ENCODE measurements at regions not wholly inside any gene's neighbourhood (a gene's known extent, or its start where the extent isn't known, plus 50 kb on each side); places are given as distances from the start of the nearest gene placed in this dataset.

DNA sequence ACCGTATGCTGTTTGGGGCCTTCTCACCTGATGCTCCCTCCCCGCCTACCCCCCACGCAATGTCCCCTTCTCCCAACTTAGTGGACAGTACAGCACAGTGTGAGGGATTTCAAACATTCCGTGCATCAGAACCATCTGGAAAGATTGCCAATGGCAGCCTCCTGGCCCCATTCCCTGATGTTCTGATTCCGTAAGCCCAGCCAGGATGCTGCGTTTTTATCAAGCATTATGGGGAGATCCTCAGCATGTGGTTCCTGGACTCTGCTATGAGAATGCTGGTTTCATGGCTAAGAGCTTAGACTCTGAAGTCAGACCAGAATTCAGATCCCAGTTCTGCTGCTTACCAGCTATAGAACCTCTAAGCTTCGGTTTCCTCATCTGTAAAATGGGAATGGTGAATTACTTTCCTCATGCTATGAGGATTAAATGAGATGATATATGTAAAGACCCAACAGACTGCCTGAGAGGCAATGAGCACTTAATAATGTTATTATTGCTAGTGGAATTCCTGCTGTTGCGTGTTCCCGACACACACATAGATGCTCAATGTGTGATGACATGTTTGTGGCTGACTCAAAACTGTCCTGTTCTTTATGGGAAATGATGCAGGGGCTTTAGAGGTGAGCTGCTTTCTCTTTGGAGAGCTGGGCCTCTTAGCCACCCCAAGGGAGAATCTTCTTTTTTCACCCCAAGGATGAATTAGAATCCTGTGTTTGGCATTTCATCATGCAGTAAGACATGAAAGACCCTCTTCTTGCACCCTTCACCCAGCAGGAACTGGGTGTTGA is 60.8 kb upstream of the SMNDC1 start:
- ATAC-seq (replicated peaks; ENCODE audit: extremely low read depth, poor library complexity, severe bottlenecking): no peak
- DNase-seq (ENCODE audit: low spot score in 2 of 2): no peak

DNA sequence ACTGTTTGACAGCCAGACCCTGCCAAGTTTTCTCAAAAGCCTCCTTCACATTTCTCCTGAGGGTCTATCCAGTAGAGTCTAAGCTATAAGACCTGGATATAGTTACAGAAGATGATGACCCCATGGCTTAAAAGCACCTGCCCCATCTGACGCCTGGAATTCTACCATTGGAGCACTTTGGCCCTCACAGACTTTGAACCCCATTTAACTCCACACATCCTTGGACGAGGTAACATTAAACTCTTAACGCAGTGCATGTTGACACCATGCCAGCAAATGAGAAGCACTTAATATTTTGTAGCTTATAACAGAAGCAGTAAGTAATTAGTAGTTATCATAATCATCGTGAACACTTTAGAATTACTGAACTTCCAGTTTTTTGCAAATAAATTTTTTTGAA is 61.9 kb upstream of the SMNDC1 start:
- H3K27ac Mint-ChIP-seq (ENCODE audit: low read depth): no peak overlapping the region
- no peaks in the 10 kb centered on the region for H3K36me3 Mint-ChIP-seq (ENCODE audit: insufficient read depth)
- no peaks in the 10 kb centered on the region for H3K9me3 Mint-ChIP-seq
- H3K27me3 Mint-ChIP-seq: no peaks in the 10 kb centered on the region
- peaks cover 6% of the 10 kb centered on the region for H3K4me1 Mint-ChIP-seq
- no peak overlapping the region for H3K4me3 Mint-ChIP-seq
- DNase-seq (ENCODE audit: low spot score in 2 of 2): no peak
- ATAC-seq (replicated peaks; ENCODE audit: extremely low read depth, poor library complexity, severe bottlenecking): no peak

More for the DNA sequence above, 60.8 kb upstream of the SMNDC1 start:
- peaks cover 6% of the 10 kb centered on the region for H3K4me1 Mint-ChIP-seq
- no peaks in the 10 kb centered on the region for H3K9me3 Mint-ChIP-seq
- H3K27ac Mint-ChIP-seq (ENCODE audit: low read depth): no peak overlapping the region
- no peak overlapping the region for H3K4me3 Mint-ChIP-seq
- H3K27me3 Mint-ChIP-seq: no peaks in the 10 kb centered on the region
- H3K36me3 Mint-ChIP-seq (ENCODE audit: insufficient read depth): no peaks in the 10 kb centered on the region

DNA sequence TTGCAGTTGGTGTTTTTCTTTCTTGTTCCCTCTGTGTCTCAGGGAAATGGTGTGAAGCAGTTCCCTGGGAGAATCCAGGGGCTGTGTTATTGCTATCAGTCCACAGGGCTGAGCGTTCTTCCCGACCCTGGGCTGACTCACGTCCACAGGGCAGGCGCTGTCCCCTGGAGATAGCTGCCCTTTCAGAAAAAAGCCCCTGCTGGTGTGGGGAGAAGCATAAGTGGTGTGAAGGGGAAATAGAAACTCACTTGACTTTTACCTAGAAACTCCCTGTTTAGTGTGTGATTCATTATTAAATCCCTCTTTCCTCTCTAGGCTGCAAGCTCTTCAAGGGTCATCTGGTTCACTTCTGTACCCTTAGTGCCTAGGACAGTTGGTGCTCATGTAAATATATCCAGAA is 63.3 kb upstream of the SMNDC1 start:
- no peak overlapping the region for H3K4me3 Mint-ChIP-seq
- H3K9me3 Mint-ChIP-seq: no peaks in the 10 kb centered on the region
- H3K36me3 Mint-ChIP-seq (ENCODE audit: insufficient read depth): no peaks in the 10 kb centered on the region
- H3K27ac Mint-ChIP-seq (ENCODE audit: low read depth): no peak overlapping the region
- H3K27me3 Mint-ChIP-seq: no peaks in the 10 kb centered on the region
- ATAC-seq (replicated peaks; ENCODE audit: extremely low read depth, poor library complexity, severe bottlenecking) (no peak), DNase-seq (ENCODE audit: low spot score in 2 of 2) (no peak)
- peaks cover 6% of the 10 kb centered on the region for H3K4me1 Mint-ChIP-seq

DNA sequence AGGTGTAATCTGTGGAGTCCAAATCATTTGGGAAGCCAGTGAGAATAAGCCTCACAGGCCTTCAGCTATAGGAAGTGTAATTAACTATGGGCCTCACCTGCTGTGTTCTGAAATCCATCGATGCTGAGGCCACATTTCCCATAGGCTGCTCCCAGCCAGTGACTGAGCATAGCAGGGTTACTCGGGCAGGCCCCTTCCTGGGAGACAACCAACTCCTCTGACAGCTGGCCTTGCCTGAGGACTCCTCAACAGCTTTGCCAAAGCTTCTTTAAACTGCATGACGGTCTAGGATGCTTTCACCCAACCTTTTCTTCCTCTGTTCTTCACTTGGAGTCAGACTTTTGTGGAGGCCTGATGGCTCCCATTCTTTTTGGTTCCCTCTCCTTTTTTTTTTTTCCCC is 63.8 kb upstream of the SMNDC1 start:
- Mint-ChIP-seq H3K27me3 (no peaks in the 10 kb centered on the region), H3K36me3 (ENCODE audit: insufficient read depth) (no peaks in the 10 kb centered on the region), H3K27ac (ENCODE audit: low read depth) (no peak overlapping the region), H3K4me3 (no peak overlapping the region), H3K4me1 (peaks cover 3% of the 10 kb centered on the region), H3K9me3 (no peaks in the 10 kb centered on the region)
- ATAC-seq (replicated peaks; ENCODE audit: extremely low read depth, poor library complexity, severe bottlenecking) (no peak), DNase-seq (ENCODE audit: low spot score in 2 of 2) (no peak)

DNA sequence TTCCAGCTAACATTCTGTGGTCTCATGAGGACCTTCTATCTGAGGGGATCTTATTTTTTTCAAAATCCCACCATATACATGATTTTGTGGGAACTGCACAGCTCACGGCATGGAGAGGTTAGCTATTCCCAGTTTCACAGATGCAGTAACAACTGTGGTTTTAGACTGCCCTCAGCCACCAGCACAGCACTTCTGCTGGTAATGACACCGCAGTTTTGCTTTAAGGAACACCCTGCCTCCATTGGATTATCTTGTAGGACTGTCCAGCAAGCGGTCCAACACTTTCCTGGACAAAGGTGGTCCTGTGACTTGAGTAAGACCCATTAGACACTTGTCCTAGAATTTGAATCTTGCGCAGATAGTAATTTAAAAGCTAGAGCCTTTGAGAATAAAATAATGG is 65.3 kb upstream of the SMNDC1 start:
- no peak for ATAC-seq (replicated peaks; ENCODE audit: extremely low read depth, poor library complexity, severe bottlenecking)
- Mint-ChIP-seq H3K4me1 (no peaks in the 10 kb centered on the region), H3K4me3 (no peak overlapping the region), H3K27ac (ENCODE audit: low read depth) (no peak overlapping the region), H3K36me3 (ENCODE audit: insufficient read depth) (no peaks in the 10 kb centered on the region), H3K27me3 (no peaks in the 10 kb centered on the region), H3K9me3 (no peaks in the 10 kb centered on the region)
- DNase-seq (ENCODE audit: low spot score in 2 of 2): no peak

DNA sequence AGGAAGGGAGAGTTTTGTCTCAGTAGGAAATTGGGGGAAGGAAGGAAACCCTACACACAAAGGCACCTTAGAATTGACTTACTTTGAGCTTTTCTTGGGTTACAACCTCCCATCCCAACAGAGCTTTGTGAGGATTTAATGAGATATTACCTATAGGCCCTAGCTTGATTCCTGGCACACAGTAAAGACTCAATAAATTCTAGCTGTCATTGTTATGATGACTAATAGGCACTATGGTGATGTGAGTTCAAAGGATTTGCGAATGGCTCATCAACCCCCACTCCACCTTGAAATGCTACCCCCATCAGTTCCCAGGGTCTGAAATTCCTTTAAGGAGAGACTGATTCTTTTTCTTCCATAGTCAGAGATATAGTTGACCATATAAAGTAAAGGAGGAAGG is 67.9 kb upstream of the SMNDC1 start:
- Mint-ChIP-seq H3K27ac (ENCODE audit: low read depth) (no peak overlapping the region), H3K4me3 (no peak overlapping the region), H3K4me1 (no peaks in the 10 kb centered on the region), H3K9me3 (no peaks in the 10 kb centered on the region), H3K27me3 (no peaks in the 10 kb centered on the region), H3K36me3 (ENCODE audit: insufficient read depth) (no peaks in the 10 kb centered on the region)
- ATAC-seq (replicated peaks; ENCODE audit: extremely low read depth, poor library complexity, severe bottlenecking) (no peak), DNase-seq (ENCODE audit: low spot score in 2 of 2) (no peak)

DNA sequence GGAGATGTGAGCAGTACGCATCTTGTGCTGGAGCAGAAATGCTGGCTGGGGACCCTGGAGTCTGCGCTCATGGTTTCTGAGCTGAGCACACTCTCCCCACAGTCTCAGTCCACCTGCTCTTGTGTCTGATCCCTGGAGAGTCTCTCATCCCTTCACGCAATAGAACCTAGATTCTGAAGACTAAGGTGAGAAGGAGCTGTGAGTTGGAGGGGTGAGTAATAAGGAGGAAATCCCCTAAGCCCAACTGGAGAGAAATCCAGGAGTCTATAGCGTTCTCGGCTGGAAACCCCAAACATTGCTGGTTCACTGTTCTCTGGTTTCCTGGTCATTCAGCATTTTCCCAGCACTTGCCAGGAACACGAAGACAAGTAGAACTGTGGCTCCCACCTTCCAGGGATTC is 68.3 kb upstream of the SMNDC1 start:
- DNase-seq (ENCODE audit: low spot score in 2 of 2) (no peak), ATAC-seq (replicated peaks; ENCODE audit: extremely low read depth, poor library complexity, severe bottlenecking) (no peak)
- Mint-ChIP-seq H3K27me3 (no peaks in the 10 kb centered on the region), H3K27ac (ENCODE audit: low read depth) (no peak overlapping the region), H3K36me3 (ENCODE audit: insufficient read depth) (no peaks in the 10 kb centered on the region), H3K4me1 (no peaks in the 10 kb centered on the region), H3K4me3 (no peak overlapping the region), H3K9me3 (no peaks in the 10 kb centered on the region)

DNA sequence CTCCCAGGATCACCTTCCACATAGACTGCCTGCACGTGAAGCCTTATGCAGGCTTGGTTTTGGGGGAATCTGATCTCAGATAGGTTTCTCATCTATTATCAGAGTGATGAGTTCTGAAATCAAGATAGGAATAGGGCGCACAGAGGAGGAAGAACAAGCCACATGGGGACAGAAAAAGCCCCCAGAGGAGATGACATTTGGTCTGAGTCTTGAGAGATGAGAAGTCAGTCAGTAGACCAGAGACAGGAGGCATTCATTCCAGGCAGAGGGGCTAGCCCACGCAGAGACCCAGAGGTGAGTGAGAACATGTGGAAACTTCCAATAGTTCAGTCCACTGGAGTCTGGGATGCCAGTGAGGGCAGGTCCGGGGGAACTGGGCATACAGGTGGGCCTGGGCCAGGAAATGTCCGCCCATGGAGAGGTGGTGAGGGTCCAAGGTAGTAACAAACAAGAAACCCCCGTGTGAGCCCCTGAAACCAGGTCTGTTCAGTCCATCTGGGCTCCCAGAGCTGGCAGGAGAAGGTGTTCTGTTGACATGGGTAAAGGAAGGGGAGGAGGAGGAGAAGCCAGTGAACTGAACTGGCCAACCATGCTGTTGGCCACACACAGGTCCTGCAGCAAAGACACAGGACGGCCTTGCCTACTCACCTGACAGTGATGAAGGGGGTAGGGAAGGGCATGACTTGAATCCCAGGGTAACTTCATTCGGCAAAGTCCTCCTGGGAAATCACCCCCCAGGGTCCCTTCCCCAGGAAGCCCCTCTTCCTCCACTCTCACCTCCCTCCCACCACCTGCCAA is 69.3 kb upstream of the SMNDC1 start:
- no peaks in the 10 kb centered on the region for H3K9me3 Mint-ChIP-seq
- no peaks in the 10 kb centered on the region for H3K36me3 Mint-ChIP-seq (ENCODE audit: insufficient read depth)
- H3K27me3 Mint-ChIP-seq: no peaks in the 10 kb centered on the region
- no peak overlapping the region for H3K4me3 Mint-ChIP-seq
- H3K27ac Mint-ChIP-seq (ENCODE audit: low read depth): no peak overlapping the region
- H3K4me1 Mint-ChIP-seq: no peaks in the 10 kb centered on the region
- DNase-seq (ENCODE audit: low spot score in 2 of 2) (no peak), ATAC-seq (replicated peaks; ENCODE audit: extremely low read depth, poor library complexity, severe bottlenecking) (no peak)

DNA sequence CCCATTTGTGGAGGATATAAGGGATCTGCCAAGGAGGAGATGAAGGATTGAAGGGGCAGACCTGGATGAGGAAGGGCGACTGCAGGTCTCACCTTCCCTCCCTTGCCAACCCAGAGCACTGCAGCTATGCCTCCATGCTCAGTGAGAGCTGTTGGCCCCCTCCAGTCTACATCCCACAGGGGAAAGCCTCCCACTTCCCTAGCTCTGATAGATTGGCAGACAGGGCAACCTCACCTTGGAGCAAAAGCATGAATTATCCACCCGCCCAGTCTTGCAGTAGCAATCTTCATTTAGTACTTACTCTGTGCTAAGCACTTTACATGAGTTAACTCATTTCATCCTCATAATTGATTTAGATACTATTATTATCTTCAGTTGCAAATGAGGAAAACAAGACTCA is 70.4 kb upstream of the SMNDC1 start:
- Mint-ChIP-seq H3K27ac (ENCODE audit: low read depth) (no peak overlapping the region), H3K27me3 (no peaks in the 10 kb centered on the region), H3K36me3 (ENCODE audit: insufficient read depth) (no peaks in the 10 kb centered on the region), H3K4me1 (no peaks in the 10 kb centered on the region), H3K9me3 (no peaks in the 10 kb centered on the region), H3K4me3 (no peak overlapping the region)
- ATAC-seq (replicated peaks; ENCODE audit: extremely low read depth, poor library complexity, severe bottlenecking) (no peak), DNase-seq (ENCODE audit: low spot score in 2 of 2) (no peak)

DNA sequence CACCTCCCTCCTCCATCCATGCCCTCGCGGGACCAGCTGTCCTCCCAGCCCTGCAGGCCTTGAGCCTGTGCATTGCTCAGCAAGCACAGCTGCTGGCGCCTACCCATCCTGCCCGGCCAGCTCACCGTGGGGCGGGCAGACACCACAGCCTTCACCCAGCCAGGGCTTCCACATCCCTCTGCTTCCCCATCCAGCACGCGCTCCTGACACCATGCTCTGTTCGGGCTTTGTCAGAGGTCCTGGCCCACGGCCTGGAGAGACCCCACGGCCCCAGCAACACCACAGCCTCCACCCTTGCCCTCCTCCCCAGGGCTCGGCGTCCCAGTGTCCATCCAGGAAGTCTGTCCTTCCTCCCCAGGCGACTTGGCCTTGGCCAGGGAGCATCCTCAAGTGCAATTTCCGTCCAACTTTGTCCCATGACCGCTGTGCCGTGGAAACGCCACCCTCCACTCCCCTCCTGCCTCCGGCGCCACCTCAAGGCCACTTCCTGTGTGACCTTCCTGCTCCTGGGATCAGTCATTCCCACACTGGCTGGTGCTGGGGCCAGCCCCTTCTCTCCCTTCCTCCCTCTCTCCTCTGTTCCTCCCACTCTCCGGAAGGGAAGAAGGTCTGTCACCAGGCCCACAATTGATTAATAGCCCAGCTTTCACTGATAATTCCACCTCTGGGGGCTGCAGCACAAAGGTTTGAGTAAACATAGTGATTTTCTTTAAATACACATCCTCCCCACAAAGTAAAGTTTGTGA is 71.5 kb upstream of the SMNDC1 start:
- H3K36me3 Mint-ChIP-seq (ENCODE audit: insufficient read depth): no peaks in the 10 kb centered on the region
- DNase-seq (ENCODE audit: low spot score in 2 of 2) (no peak), ATAC-seq (replicated peaks; ENCODE audit: extremely low read depth, poor library complexity, severe bottlenecking) (no peak)
- H3K27me3 Mint-ChIP-seq: no peaks in the 10 kb centered on the region
- no peak overlapping the region for H3K4me3 Mint-ChIP-seq
- no peaks in the 10 kb centered on the region for H3K4me1 Mint-ChIP-seq
- H3K9me3 Mint-ChIP-seq: no peaks in the 10 kb centered on the region
- H3K27ac Mint-ChIP-seq (ENCODE audit: low read depth): no peak overlapping the region

DNA sequence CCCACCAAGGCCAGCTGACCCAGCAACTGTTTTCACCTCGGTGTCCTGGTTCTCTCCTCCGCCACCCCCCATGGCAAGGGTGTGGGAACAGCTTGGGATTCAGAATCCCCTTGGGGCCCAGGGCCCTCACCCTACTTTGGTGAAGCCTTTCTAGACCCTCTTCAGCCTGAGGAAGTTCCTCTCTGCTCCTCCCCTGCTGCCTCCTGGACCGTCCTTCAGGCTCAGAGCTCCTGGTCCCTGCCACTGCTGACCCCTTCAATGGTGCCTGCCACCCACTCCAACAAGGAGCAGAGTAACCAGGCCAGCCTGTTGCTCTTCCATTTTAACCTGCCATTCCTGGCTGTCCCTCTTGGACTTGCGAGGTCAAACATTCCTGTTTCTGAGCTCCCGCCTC is 72.0 kb upstream of the SMNDC1 start:
- no peaks in the 10 kb centered on the region for H3K27me3 Mint-ChIP-seq

DNA sequence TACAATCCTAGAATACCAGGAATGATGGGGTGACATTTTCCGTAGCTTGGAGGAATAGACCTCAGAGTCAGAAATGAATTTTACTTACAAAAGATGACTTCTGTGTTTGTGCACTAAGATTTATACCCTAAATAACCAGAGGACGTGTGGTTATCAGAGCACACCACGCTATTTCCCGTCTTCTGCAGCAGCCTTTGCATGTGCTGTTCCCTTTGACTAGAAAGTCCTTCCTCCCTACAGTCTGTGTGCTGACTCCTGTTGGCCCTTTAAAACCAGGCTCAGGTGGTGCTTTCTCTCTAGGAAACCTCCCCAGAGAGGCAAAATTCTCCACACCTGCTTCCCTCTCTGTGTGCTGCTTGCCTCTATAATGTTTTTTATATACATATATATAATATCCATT is 73.3 kb upstream of the SMNDC1 start:
- Mint-ChIP-seq H3K27me3 (no peaks in the 10 kb centered on the region), H3K4me3 (no peak overlapping the region), H3K4me1 (no peaks in the 10 kb centered on the region), H3K27ac (ENCODE audit: low read depth) (no peak overlapping the region), H3K36me3 (ENCODE audit: insufficient read depth) (no peaks in the 10 kb centered on the region), H3K9me3 (no peaks in the 10 kb centered on the region)
- ATAC-seq (replicated peaks; ENCODE audit: extremely low read depth, poor library complexity, severe bottlenecking) (no peak), DNase-seq (ENCODE audit: low spot score in 2 of 2) (no peak)

More for the DNA sequence above, 72.0 kb upstream of the SMNDC1 start:
- H3K27ac Mint-ChIP-seq (ENCODE audit: low read depth): peak overlapping the region; percentile 17
- DNase-seq (ENCODE audit: low spot score in 2 of 2): no peak
- H3K9me3 Mint-ChIP-seq: no peaks in the 10 kb centered on the region
- H3K36me3 Mint-ChIP-seq (ENCODE audit: insufficient read depth): no peaks in the 10 kb centered on the region
- no peaks in the 10 kb centered on the region for H3K4me1 Mint-ChIP-seq
- no peak overlapping the region for H3K4me3 Mint-ChIP-seq
- no peak for ATAC-seq (replicated peaks; ENCODE audit: extremely low read depth, poor library complexity, severe bottlenecking)
